ENCODE measurements at regions not wholly inside any gene's neighbourhood (a gene's known extent, or its start where the extent isn't known, plus 50 kb on each side); places are given as distances from the start of the nearest gene placed in this dataset.

GRCh38 chr3:162224746-162225145, 728.1 kb downstream of the OTOL1 start:
- H3K4me3 ChIP-seq (replicated peaks in 1 of 2; ENCODE audit: low read depth in 1 of 2, low read length in 2 of 2), result no peak overlapping the region
- no peaks in the 10 kb centered on the region for H3K4me1 ChIP-seq (ENCODE audit: control insufficient read depth in 1 of 2, insufficient read depth in 2 of 2, low read length in 2 of 2)
- H3K27ac ChIP-seq (ENCODE audit: low read depth, low read length), result no peak overlapping the region
- H3K9ac ChIP-seq (ENCODE audit: low read length), result no peak overlapping the region
- intact Hi-C loops (cut with micrococcal nuclease), result no loop called here
- no peak overlapping the region for H3K4me2 ChIP-seq (ENCODE audit: low read length)
- ATAC-seq (no peak), DNase-seq (ENCODE audit: low read depth, low spot score) (no peak)
- ChIA-PET CTCF (no interaction called here), RAD21 (ENCODE audit: low non-redundant PET in 1 of 2, low total read pairs in 2 of 2, uncharacterized antibody in 2 of 2, unreplicated experiment in 2 of 2) (no interaction called here), POLR2A (no interaction called here)
- no peak for TF ChIP-seq ATF3 (IDR thresholded peaks at IDR 0.05)
- no peak for TF ChIP-seq YY1 (IDR thresholded peaks at IDR 0.05; ENCODE audit: extremely low read depth, insufficient replicate concordance, low read depth, low read length)
- no peak for TF ChIP-seq REST (IDR thresholded peaks at IDR 0.05; ENCODE audit: low read depth)
- no peak for TF ChIP-seq RAD21 (IDR thresholded peaks at IDR 0.05; ENCODE audit: low read depth)
- TF ChIP-seq ELF1 (IDR thresholded peaks at IDR 0.05; ENCODE audit: borderline replicate concordance, low read depth), result no peak
- TF ChIP-seq ZNF274 (IDR thresholded peaks at IDR 0.05; ENCODE audit: low read depth, low read length), result no peak
- TF ChIP-seq TCF7L2 (IDR thresholded peaks at IDR 0.05; ENCODE audit: borderline replicate concordance, extremely low read depth, insufficient read depth, insufficient read length), result no peak
- TF ChIP-seq ZFX (IDR thresholded peaks at IDR 0.05), result no peak
- no peak for TF ChIP-seq CEBPB (IDR thresholded peaks at IDR 0.05; ENCODE audit: low read depth)
- TF ChIP-seq SIN3A (IDR thresholded peaks at IDR 0.05; ENCODE audit: low read depth), result no peak
- TF ChIP-seq MAX (IDR thresholded peaks at IDR 0.05), result no peak
- no peak for TF ChIP-seq JUND (IDR thresholded peaks at IDR 0.05)
- TF ChIP-seq EZH2 (IDR thresholded peaks at IDR 0.05), result no peak
- TF ChIP-seq EGR1 (IDR thresholded peaks at IDR 0.05; ENCODE audit: low read depth), result no peak
- TF ChIP-seq ZBTB33 (IDR thresholded peaks at IDR 0.05; ENCODE audit: extremely low read depth, insufficient replicate concordance, low read length), result no peak
- TF ChIP-seq SRF (IDR thresholded peaks at IDR 0.05; ENCODE audit: low read depth), result no peak
- no peak for TF ChIP-seq POLR2A (IDR thresholded peaks at IDR 0.05; ENCODE audit: borderline replicate concordance, extremely low read depth, insufficient read depth, insufficient read length)
- TF ChIP-seq FOSL1 (IDR thresholded peaks at IDR 0.05; ENCODE audit: low read depth), result no peak
- no peaks in the 10 kb centered on the region for H3K36me3 ChIP-seq (ENCODE audit: control insufficient read depth in 1 of 2, insufficient read depth in 2 of 2, low read length in 2 of 2)
- no peaks in the 10 kb centered on the region for H3K79me2 ChIP-seq (ENCODE audit: insufficient read depth, low read length)
- BruUV-seq (replicated peaks), result no TSS peak
- H3K9me3 ChIP-seq (ENCODE audit: control insufficient read depth in 1 of 2, insufficient read depth in 1 of 2, low read depth in 1 of 2, low read length in 2 of 2), result no peaks in the 10 kb centered on the region
- H2AFZ ChIP-seq (ENCODE audit: low read depth, low read length, poor library complexity, severe bottlenecking), result no peak overlapping the region
- H4K20me1 ChIP-seq (ENCODE audit: insufficient read depth), result no peaks in the 10 kb centered on the region
- no peaks in the 10 kb centered on the region for H3K9me2 ChIP-seq (ENCODE audit: insufficient read depth)
- no peaks in the 10 kb centered on the region for H3K27me3 ChIP-seq (ENCODE audit: insufficient read depth, low read length)

Data from HCT116 (cell line).